ENCODE measurements at regions not wholly inside any gene's neighbourhood (a gene's known extent, or its start where the extent isn't known, plus 50 kb on each side); places are given as distances from the start of the nearest gene placed in this dataset.

DNA sequence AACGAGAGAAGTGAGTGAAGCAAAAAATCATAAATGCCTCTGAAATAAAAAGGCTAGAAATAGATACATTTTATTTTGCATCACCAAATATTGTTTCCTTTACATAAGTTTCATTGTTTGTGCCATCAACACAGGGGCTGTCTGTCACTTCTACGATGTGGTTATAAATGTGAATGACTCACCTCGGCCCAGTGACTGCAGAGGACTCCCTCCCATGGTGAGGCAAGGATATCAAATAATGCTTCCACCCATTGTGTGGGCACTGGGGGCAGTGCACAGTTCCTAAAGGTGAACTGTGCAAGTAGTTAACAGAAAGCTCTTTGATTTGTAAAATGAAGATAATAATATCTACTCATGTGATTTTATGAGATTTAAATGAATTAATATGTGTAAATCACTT, 230.3 kb upstream of the NEIL3 start:
- no peak for TF ChIP-seq NFRKB (IDR thresholded peaks at IDR 0.05)
- TF ChIP-seq, protein P1, sequence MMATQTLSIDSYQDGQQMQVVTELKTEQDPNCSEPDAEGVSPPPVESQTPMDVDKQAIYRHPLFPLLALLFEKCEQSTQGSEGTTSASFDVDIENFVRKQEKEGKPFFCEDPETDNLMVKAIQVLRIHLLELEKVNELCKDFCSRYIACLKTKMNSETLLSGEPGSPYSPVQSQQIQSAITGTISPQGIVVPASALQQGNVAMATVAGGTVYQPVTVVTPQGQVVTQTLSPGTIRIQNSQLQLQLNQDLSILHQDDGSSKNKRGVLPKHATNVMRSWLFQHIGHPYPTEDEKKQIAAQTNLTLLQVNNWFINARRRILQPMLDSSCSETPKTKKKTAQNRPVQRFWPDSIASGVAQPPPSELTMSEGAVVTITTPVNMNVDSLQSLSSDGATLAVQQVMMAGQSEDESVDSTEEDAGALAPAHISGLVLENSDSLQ (IDR thresholded peaks at IDR 0.05): peak; percentile 25; the same call in 1 of the 2 replicates
- POLR2A ChIA-PET: no interaction called here
- DNase-seq (ENCODE audit: extremely low spot score): peak; percentile 10
- CTCF ChIA-PET: no interaction called here

DNA sequence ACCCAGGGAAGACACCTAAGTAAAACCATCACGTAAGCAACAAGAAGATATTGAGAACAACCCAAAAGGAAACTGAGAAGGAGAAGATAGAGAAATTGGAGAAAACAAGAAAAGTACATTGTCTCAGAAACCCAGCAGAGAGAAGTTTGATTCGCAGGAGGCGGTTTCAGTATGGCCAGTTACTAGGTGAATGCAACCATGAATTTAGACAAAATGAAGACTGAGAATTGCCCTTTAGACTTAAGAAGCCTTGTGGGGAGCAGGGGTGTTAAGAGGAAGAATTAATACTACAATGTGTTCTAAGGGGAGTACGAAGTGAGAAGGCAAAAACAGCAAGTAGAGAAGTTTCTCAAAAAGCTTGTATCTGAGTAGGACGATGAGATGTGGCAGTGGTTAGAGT, 229.3 kb upstream of the NEIL3 start:
- ChIA-PET CTCF (no interaction called here), POLR2A (no interaction called here)
- TF ChIP-seq HDGF (IDR thresholded peaks at IDR 0.05; ENCODE audit: borderline replicate concordance): no peak
- no peak for TF ChIP-seq NFRKB (IDR thresholded peaks at IDR 0.05)
- no peak for DNase-seq (ENCODE audit: extremely low spot score)

DNA sequence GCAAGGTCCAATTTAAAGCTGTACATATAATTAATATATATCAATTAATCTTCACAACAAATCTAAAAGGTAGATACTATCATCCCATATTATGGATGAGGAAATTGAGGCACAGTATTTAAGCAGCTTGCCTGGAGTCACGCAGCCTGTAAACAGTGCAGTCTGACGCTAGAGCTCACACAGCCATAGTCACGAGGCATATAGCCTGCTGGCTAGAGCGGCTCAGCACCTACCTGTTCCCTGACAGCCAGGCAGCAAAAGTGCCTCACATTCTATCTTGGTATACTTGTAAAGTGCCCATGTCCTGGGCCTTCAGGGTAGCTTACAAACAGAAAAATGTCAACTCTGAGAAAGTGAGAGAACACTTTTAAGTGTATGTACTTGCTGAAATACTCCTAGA, 222.6 kb upstream of the NEIL3 start:
- DNase-seq (ENCODE audit: extremely low spot score): no peak
- ChIA-PET CTCF (no interaction called here), POLR2A (no interaction called here)
- TF ChIP-seq FOXM1 (IDR thresholded peaks at IDR 0.05; ENCODE audit: borderline replicate concordance) (no peak), ELF4 (IDR thresholded peaks at IDR 0.05) (no peak), SP1 (IDR thresholded peaks at IDR 0.05) (no peak), ZNF384 (IDR thresholded peaks at IDR 0.05) (no peak), FOXK2 (IDR thresholded peaks at IDR 0.05) (no peak), ARNT (IDR thresholded peaks at IDR 0.05) (no peak), CTBP1 (IDR thresholded peaks at IDR 0.05; ENCODE audit: borderline replicate concordance) (no peak), FOXA1 (IDR thresholded peaks at IDR 0.05) (no peak), NFRKB (IDR thresholded peaks at IDR 0.05) (no peak), HDGF (IDR thresholded peaks at IDR 0.05; ENCODE audit: borderline replicate concordance) (no peak), BHLHE40 (IDR thresholded peaks at IDR 0.05; ENCODE audit: borderline replicate concordance) (no peak), TARDBP (IDR thresholded peaks at IDR 0.05) (no peak), SUZ12 (IDR thresholded peaks at IDR 0.05) (no peak), L3MBTL2 (conservative IDR thresholded peaks at IDR 0.05) (no peak), LEF1 (IDR thresholded peaks at IDR 0.05; ENCODE audit: borderline replicate concordance) (no peak)
- TF ChIP-seq, protein P1 (IDR thresholded peaks at IDR 0.05): no peak

DNA sequence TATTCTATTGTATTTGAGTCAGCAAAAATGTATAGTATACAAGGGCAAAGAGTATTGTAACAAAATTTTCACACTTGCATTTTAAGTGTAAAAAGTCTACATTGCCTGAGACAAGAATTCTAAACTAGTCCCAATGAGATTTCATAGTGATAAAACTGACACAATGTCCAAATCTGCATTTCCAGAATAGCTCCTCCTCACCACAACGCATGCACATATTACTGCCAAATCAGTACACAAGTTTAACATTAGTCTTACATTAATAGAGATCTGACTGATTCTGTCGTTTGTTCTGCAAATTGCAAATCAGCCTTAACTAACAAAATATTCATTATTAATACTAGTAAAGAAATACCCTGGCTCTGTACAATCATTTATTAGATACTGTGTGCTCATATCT, 222.2 kb upstream of the NEIL3 start:
- no peak for DNase-seq (ENCODE audit: extremely low spot score)
- POLR2A ChIA-PET: no interaction called here
- CTCF ChIA-PET: no interaction called here
- TF ChIP-seq FOXK2 (IDR thresholded peaks at IDR 0.05) (no peak), HDGF (IDR thresholded peaks at IDR 0.05; ENCODE audit: borderline replicate concordance) (no peak), BHLHE40 (IDR thresholded peaks at IDR 0.05; ENCODE audit: borderline replicate concordance) (no peak), TARDBP (IDR thresholded peaks at IDR 0.05) (no peak), FOXA1 (IDR thresholded peaks at IDR 0.05) (no peak), L3MBTL2 (conservative IDR thresholded peaks at IDR 0.05) (no peak), ARNT (IDR thresholded peaks at IDR 0.05) (no peak), SP1 (IDR thresholded peaks at IDR 0.05) (no peak), NFRKB (IDR thresholded peaks at IDR 0.05) (no peak), ZNF384 (IDR thresholded peaks at IDR 0.05) (no peak), CTBP1 (IDR thresholded peaks at IDR 0.05; ENCODE audit: borderline replicate concordance) (no peak), SUZ12 (IDR thresholded peaks at IDR 0.05) (no peak), FOXM1 (IDR thresholded peaks at IDR 0.05; ENCODE audit: borderline replicate concordance) (no peak)
- TF ChIP-seq, protein P1 (IDR thresholded peaks at IDR 0.05): no peak

DNA sequence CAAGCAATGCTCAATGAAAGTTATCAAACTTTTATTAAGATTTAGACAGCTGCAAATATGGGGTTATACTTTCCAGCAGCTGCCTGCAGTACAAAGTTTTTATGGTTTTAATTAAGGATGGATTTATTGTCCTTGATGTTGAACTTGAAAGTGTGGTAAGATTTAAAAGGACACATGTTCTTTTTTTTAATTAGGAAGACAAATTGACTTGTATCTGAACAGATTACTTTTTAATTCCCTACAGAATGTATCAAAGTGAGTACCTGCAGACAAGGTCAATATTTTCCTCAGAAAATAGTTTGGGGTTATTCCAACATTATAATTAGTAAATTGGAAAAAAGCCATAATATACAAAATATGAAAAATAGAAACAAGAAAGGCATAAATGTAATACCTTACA, 218.2 kb upstream of the NEIL3 start:
- CTCF ChIA-PET: no interaction called here
- no peak for DNase-seq (ENCODE audit: extremely low spot score)
- TF ChIP-seq TARDBP (IDR thresholded peaks at IDR 0.05): no peak
- TF ChIP-seq BHLHE40 (IDR thresholded peaks at IDR 0.05; ENCODE audit: borderline replicate concordance): no peak
- TF ChIP-seq SP1 (IDR thresholded peaks at IDR 0.05): no peak
- TF ChIP-seq SUZ12 (IDR thresholded peaks at IDR 0.05): no peak
- no peak for TF ChIP-seq LEF1 (IDR thresholded peaks at IDR 0.05; ENCODE audit: borderline replicate concordance)
- TF ChIP-seq CTBP1 (IDR thresholded peaks at IDR 0.05; ENCODE audit: borderline replicate concordance): no peak
- POLR2A ChIA-PET: no interaction called here

DNA sequence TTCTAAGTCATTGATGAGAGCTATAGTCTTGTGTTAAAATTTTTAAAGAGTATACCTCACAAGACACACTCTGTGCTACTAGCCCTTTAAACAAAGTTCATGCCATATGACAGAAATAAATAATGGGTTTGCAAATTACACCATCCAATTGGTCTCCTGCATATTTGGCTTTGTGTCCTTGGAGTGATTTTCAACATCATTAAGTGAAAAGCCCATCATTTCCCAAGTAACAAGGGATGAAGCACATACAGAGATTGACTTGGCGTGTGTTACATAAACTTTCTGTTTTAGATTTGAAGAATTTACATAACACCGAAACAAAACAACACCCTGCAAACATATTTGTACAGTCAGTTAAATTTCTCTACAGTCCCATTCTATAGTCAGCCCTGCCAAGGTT, 216.9 kb upstream of the NEIL3 start:
- ChIA-PET POLR2A (no interaction called here), CTCF (no interaction called here)
- DNase-seq (ENCODE audit: extremely low spot score): no peak
- TF ChIP-seq CTBP1 (IDR thresholded peaks at IDR 0.05; ENCODE audit: borderline replicate concordance): no peak
- no peak for TF ChIP-seq FOXA1 (IDR thresholded peaks at IDR 0.05)
- TF ChIP-seq L3MBTL2 (conservative IDR thresholded peaks at IDR 0.05): no peak
- TF ChIP-seq SUZ12 (IDR thresholded peaks at IDR 0.05): no peak
- TF ChIP-seq, protein P1 (IDR thresholded peaks at IDR 0.05): no peak
- no peak for TF ChIP-seq ARNT (IDR thresholded peaks at IDR 0.05)
- TF ChIP-seq FOXK2 (IDR thresholded peaks at IDR 0.05): no peak
- no peak for TF ChIP-seq ZNF384 (IDR thresholded peaks at IDR 0.05)
- TF ChIP-seq HDGF (IDR thresholded peaks at IDR 0.05; ENCODE audit: borderline replicate concordance): no peak
- TF ChIP-seq FOXM1 (IDR thresholded peaks at IDR 0.05; ENCODE audit: borderline replicate concordance): no peak
- TF ChIP-seq ELF4 (IDR thresholded peaks at IDR 0.05): no peak
- no peak for TF ChIP-seq NFRKB (IDR thresholded peaks at IDR 0.05)
- no peak for TF ChIP-seq TARDBP (IDR thresholded peaks at IDR 0.05)
- no peak for TF ChIP-seq SP1 (IDR thresholded peaks at IDR 0.05)
- no peak for TF ChIP-seq BHLHE40 (IDR thresholded peaks at IDR 0.05; ENCODE audit: borderline replicate concordance)

All from HEK293T (cell line).